Putamen (tissue), 1 donor: ENCODE measurements at regions not wholly inside any gene's neighbourhood (a gene's known extent, or its start where the extent isn't known, plus 50 kb on each side); places are given as distances from the start of the nearest gene placed in this dataset.

Experiments
- DNase-seq: peaks from one replicate; pipeline ENCODE4 v3.0.0-alpha.2; 2016; ENCODE audit warnings: low spot score

GRCh38 chr13:99055281-99055680 lies 77.4 kb upstream of the DOCK9 start:
- DNase-seq = no peak

GRCh38 chr13:99055735-99056134 lies 77.9 kb upstream of the DOCK9 start:
- DNase-seq = no peak

- DNase-seq = no peak
These were observed 78.6 kb upstream of the DOCK9 start for GRCh38 chr13:99056381-99057014.

GRCh38 chr13:99057310-99057975 lies 79.6 kb upstream of the DOCK9 start:
- DNase-seq = no peak

DNA sequence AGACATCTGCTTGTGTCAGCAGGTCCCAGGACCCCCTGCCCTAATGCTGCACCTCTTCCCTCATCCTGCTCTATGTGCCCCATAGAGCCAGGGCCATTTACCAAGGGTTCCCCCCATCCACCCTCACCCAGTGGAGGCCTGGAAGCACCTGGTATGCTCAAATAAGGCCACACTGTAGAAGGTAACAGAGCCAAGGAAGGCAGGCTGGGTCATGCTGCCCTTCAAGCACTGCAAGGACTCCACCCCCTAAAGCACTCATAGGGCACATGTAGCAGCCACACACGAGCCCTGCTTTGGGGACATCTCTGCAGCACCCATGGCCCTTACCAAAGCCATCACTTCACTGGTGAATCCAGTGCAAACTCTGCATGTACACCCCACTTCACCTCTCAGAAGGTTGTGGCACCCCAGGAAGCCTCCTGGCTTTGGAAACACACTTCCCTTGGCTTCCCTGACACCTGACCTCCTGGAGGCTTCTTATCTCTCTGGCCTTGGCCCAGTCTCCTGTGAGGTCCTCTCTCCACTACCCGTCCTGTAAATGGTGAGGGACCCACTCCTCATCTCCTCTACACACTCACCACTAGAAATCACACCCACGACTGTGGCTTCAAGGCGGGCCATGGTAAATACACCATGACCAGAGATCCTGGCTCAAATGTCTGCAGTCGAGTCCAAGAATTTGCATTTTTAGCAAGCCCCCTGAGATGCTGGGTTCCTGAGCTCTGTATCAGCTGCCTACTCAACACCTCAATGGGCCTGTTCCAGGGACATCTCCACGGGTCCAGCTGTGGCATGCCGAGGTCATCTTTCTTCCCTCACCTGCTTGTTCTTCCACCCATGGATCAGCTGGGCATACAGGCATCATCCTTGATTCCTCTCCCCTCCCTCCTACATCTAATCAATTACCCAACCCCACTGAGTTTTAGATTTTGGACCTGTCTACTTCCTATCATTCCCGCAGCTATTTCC lies 80.9 kb upstream of the DOCK9 start:
- no peak for DNase-seq

GRCh38 chr13:99059498-99060075 lies 81.7 kb upstream of the DOCK9 start:
- no peak for DNase-seq

DNA sequence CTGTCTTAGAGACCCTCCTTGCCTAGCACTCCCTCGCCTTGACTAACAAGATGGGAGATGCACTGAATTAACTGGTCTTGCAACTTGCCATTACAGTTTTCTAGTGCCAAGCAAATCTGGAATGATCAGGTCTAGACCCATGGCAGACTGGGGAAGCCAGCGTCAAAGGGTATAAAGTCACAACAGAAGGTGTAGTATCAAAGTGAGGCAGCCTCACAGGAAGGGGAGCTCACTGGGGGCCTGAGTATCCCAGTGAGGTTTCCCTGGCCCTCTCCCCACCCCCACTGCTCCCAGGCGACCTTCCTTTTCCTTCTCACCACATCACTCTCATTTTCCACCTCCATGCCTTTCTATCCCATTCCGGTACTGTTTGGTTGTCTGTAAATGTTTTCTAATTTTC lies 83.5 kb upstream of the DOCK9 start:
- no peak for DNase-seq

- DNase-seq = no peak
These were observed 84.7 kb upstream of the DOCK9 start for GRCh38 chr13:99062593-99062992.

DNA sequence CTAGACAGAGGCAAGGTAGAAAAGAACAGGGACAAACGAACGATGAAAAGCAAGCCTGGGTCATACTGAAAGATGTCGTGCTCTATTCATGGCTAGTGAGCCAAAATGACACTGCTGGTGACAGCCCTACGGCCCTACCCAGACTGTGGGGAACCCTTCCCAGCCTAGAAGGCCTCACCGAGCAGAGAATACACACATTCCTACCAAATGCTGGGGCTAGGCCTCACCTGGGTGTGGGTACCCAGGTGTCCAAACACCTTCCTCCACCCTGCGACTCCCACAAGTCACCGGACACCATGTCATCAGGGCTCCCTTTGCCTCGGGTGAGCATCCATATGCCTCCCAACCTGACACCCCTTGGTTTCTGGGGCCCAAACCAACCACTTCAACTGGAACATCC lies 85.3 kb upstream of the DOCK9 start:
- DNase-seq = no peak

GRCh38 chr13:99063952-99064351 lies 86.1 kb upstream of the DOCK9 start:
- DNase-seq = no peak

DNA sequence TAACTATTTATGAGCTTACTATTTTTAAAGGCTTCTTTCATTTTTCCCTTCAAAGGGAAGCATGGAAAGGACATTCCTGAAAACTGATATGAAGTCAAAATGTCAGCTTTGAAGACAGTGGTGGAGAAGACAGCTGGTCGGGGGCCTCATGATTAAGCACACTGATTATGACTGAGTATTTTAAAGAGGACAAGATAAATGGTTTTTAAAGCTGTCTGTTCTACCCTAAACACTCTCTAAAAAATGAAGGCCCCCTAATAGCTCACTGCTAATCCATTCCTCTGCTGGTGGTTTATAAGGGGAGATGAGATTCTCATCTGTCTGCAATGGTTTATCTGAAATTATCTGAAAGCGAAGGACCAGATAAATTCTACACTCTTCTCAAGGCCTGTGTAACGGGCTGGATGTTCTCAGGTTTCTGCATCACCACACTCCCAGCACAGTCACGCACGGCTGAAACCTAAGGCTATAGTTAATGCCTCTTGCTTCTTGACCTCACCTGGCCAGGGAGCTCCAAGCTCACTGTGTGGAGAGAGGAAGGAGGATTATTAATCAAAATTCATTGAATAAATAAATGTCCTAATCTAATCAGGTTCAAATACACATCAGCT lies 86.9 kb upstream of the DOCK9 start:
- DNase-seq = no peak

DNA sequence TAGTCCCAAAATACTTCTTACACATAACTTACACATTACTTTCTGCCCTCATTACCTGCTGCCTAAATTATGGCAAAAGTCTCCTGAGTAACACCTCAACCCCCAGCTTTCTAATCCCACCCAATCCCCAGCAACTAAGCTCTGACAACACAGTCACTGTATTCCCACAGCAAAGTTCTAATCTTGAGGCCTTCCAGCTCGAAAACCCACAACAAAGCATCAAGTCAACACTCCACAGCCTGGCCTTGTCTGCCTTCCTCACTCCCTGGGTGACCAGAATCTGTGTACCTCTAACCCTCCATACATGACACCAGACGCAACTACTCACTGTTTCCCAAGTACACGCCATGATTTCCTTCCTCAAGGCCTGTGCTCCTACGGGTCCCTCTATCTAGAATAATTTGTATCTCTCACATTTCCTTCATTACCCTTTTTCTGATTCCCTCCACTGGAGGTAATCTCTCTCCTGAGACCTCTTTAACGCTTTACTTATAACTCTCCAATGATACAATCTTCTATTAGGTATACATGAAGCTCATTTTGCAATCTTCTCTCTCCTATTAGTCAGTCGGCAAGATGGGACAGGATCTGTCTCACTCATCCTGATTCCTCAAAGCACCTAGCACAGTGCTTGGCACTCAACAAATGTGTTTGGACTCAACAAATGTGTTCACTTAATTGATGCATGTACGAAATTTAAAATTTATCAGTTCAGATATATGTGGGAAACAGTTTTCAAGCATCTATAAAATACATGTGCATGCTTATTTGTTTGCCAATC lies 87.6 kb upstream of the DOCK9 start:
- no peak for DNase-seq

DNA sequence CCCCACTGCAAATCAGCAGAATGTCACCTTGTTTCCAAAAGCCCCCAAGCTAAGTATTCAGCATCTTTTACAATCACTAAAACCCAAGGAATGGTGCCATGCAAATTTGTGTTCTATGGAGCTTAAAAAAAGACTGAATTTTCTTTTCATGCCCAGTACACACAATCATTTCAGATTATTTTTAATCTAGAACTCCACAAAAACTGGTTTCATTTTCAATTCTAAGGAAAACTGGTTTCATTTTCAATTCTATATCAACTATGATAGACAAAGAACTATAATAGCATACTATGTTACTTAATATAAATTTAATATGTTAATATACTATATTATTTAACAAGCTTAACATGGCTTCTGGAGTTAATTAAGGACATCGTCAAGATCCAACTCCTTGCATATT lies 88.4 kb upstream of the DOCK9 start:
- DNase-seq = no peak

DNA sequence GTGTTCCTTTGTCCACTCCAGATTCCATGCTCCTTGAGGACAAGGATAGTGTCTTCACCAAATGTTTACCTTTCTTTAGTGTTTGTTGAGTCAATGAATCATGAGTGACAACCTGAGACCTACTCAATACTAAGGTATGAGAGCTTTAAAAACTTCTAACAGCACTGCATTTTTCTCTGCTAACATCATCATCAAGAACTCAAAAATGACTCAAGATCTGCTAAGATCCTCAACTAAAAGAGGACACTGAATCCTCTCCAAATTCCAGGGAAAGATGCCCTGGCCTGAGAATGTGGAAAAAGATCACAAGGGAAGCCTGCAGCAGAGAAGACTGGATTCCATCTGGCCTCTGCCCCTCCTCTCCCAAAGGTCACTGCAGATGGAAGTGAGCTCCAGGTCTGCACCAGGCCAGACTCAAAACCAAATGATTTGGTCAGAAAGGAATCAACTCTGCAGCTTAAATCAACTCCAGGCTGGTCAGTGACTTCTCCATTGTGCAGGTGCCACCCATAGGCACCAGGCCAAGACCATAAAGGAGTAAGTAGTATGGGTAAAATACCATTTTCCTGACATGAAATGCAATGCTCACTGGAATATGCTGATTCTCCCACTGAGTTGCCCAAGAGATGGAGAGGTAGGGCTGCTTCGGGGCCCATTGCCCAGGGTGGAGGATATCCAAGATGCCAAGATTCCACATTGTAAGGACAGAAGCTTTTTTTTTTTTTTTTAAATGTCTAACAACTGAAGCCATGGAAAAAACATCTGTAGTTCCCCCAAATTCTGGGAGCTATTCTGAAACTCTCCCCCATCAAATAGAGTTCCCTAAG lies 89.5 kb upstream of the DOCK9 start:
- DNase-seq = no peak

- DNase-seq = no peak
These were observed 93.3 kb upstream of the DOCK9 start for GRCh38 chr13:99071211-99071610.

GRCh38 chr13:99071666-99072065 lies 93.8 kb upstream of the DOCK9 start:
- DNase-seq = no peak

GRCh38 chr13:99072356-99072755 lies 94.5 kb upstream of the DOCK9 start:
- DNase-seq = no peak

DNA sequence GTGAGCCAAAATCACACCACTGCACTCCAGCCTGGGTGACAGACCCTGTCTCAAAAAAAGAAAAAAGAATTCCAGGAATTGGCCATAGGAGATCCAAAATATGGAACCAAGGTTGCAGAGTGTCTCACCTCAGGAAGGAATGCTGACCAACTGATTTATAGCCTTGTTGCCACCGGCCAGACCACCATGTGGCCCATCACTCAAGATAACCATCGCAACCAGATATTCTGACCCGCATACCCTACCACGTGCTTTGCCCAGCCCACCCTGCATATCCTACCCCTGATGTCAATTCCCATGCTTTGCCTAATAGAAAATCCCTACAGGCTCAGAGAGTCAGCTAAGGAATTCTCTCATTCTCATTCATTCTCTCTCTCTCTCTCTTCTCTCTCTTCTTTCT lies 95.1 kb upstream of the DOCK9 start:
- no peak for DNase-seq

DNA sequence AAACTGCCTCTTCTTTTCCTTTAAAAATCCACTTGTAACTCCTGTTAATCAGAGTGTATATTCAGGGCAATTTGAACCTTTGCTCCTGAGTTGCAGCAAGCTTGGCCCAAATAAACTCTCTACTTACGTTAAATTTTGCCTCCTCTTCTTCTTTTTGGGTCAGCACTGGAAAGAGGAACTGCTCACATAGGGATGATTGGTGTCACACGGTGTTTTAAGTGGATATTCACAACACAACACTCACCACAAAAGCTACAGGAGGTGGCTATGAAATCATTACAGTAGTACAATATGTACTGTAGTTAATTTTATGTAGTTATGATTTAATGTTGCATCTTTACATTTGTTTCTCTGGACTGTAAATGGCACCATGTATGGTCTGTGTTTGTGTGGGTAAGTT lies 96.8 kb upstream of the DOCK9 start:
- DNase-seq = no peak
